ENCODE measurements at regions not wholly inside any gene's neighbourhood (a gene's known extent, or its start where the extent isn't known, plus 50 kb on each side); places are given as distances from the start of the nearest gene placed in this dataset.

DNA sequence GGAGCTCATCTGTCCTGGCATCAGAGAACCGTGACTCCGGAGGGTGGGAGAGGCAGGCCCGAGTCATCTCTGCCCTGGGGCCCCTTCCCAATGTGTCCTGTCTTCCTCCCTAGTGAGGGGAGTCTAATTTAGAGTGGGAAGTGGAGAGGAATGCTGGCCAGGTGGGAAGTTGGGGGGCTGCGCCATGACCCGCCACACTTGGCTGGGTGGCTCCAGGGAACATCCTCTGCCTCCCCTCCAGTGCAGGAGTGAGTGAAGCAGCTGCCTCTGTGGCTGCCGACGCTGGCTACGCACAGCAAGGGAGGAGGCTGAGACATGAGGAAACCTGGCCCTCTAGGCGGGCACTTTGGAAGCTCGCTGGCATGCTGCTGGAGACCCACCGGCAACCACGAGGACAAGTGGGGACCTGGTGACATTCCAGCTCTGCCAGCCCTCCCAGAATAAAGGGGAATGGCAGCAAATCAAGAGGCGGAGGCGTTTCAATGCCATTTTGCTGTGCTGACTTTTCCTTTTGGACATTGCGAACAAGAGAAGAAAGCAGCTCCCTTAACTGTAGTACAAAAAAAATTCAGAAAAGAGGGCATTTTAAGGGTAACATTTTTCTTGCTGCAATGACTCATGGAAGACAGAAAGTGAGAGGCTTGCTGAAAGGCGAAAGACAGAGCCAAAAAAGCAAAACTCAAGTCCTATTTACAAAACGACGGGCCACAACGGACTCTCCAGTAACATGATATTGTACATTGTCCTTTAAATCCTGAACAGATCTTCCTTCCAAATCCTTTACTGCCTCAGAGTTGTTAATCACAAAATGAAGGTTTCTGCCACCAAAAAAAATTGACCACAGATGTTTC, 121.2 kb upstream of the PITRM1 start:
- no peak for DNase-seq (ENCODE audit: extremely low read depth, low read depth)

DNA sequence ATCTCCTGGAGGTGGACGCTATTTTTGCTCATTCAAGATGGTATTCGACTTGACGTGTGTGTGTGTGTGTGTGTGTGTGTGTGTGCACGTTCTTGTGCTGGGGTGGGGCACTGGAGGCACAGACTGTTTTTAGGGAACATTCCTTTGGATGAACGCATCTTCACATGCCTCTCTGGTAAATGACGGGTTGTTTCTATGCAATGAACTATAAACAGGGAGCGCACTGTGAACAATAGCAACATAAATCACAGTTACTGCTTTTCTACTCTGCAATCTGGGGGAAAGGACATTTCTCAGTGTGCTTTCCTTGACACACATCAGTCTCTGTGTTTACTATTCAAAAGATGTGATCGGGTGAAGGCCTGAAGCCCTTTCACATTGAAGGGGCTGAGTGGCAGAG, 120.1 kb upstream of the PITRM1 start:
- DNase-seq (ENCODE audit: extremely low read depth, low read depth), result no peak

DNA sequence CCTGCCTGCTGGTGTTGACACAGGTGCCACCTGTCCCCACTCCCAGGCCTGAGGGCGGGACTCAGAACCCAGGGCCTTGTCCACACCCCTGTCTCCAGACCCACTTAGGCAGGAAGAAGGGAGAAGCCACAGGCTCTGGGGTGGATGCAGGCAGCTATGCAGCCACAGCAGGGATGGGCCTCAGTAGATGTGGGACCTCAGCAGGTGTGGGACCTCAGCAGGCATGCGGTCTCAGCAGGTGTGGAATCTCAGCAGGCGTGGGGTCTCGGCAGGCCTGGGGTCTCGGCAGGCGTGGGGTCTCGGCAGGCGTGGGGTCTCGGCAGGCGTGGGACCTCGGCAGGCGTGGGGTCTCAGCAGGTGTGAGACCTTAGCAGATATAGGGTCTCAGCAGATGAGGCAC, 118.0 kb upstream of the PITRM1 start:
- no peak for DNase-seq (ENCODE audit: extremely low read depth, low read depth)

DNA sequence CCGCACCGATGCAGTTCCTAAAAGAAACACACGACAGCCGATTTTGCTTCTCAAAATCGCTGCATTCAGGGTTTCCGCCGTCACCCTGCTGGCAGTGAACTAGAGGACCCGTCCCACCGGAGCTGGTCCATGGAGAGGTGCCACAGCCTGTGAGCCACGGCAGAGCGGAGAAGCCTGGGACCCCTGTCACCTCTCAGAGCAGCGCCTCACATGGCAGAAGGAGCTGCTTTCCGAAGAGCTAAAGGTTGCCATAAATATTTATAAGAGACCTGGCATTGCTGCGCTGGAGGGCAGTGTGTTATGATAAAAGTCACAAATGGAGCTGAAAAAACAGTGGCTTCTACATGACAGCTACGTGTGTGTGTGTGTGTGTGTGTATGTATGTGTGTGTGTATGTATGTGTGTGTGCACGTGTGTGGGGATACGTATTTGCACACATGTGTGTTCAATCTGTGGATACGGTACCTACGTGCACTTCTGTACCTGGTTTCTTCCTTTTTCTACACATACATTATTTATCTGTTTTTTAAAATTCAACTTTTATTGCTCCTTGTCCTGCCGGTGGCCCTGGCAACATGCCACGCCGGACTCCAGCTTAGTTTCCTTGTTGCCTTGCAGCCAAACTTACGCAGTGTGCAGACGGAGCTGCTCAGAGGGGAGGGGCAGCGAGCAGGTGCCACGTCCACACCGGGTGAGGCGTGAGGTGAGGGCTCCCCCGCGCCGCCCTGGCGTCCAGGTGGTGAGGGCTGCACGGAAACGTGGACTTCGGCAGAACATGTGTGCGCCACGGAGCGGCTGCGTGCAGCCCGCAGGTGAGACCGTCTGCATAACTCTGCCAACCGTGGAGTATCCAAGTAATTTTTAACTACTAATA, 115.2 kb upstream of the PITRM1 start:
- DNase-seq (ENCODE audit: extremely low read depth, low read depth), result no peak

DNA sequence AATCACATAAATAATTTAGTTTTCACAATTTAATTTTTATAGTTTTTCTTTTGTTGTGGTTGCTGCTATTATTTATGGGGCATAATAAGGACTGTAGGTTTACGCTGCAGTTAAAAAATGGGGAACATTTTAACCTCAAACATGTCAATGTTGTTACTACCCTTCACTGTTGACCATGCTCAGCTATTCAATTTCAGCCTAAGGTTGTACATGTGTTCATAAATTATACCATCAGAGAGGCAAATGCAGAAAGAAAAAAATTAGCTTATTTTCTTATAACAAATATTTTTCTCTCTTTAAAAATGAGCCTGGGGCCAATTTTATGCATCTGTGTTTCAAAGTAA, 110.1 kb upstream of the PITRM1 start:
- no peak for DNase-seq (ENCODE audit: extremely low read depth, low read depth)

DNA sequence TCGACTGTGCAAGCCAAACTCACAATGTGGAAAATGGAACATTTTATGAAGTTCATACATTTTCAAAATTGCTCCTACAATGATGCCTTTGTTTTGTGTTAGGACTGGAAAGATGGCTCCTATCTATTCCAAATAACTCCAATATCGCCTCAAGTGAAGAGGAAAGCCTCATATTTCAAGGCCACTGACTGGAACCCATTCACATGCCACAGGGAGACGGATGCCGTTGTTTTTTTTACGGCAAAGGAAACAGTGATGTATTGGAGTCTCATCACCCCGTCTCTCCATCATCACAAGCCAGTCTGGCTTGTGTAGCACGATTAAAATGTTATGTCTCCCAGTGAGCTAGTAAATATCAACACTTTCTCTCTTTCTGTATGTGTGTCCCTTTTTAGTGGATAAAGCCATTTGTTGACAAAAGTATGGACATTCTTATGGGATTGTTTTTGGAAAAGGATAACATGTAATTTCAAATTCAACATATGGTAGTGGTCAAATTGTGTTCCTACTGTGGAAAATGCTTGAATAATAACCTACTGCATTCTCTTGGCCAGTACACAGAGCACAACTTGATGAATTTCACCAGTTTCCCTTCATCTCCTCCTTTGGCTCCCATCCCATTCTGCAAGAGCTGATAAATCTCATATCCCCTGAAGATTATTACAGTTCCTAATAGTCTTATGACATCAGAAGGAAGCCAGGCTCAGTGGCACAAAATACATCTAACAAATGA, 109.5 kb upstream of the PITRM1 start:
- DNase-seq (ENCODE audit: extremely low read depth, low read depth), result no peak

DNA sequence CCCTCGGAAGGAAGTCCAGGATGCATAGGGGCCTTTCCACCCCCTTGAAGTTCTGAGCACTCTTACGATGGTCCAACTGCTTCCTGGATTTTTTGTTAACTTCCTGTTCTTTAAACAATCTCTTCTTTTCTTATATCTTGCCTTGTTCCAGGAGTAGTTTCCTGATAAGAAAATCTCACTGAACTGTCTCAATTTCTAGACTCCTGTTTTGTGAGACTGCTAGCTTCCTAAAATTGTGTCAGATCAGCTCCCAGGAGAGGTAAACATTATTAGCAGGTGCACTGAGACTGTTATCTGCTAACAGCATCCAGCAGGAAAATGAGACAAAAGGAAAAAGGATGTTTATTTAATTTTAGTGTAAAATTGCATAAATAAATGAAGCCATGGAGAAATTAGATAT, 106.2 kb upstream of the PITRM1 start:
- no peak for DNase-seq (ENCODE audit: extremely low read depth, low read depth)

DNA sequence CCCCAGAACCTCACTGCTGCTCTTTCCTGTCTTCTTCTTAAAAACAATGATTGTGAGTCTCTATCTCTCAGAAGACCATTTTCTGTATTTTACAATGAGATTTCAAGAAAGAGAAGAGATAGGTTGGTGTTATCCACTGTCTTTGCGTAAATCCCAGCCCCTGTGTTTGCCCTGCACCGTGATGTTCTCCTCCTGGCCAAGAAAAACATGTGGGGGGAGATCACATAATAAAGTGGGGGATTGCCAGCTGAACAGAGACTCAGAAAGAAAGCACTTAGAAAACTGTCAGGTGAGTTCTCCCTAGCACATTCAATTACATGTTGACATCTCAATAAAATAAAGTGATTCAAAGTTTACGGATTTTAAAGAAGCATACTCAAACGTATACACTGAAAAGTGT, 105.0 kb upstream of the PITRM1 start:
- DNase-seq (ENCODE audit: extremely low read depth, low read depth), result no peak

DNA sequence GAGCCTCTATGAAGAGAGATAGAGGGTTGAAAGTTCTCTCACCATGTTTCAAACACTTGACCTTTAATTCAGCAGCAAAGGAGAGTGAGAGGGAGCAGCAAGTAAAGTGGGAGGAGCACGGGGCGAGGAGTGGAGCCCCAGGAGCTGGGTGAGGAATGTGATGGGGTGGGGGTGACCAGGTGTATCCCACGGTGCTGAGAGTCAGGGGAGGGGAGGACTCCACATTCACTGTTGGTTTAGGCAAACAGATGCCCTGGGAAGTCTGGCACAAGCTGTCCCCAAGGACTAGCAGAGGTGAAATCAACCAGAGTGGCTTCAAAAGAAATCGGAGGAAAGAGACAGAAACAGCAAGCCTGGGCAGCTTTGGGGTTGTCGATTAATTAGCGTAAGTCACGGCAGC, 101.8 kb upstream of the PITRM1 start:
- no peak for DNase-seq (ENCODE audit: extremely low read depth, low read depth)

DNA sequence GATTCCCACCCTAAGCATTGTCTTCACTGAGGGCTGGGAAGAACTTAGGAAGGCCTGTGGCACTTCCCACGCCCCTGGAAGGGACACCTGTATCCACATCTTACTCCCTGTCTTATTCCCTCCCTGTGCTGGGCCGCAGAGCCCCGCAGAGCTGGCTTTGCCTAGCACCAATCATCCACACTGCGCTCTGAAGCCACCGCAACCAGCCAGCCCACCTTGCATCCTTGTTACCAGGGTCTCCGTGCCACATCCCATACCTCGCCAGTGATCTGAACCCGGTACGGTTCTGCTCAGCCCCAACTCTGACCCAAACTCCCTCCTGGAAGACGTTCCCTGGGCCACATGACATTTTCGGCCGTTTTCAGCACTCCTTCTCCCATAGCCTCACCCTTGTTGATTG, 101.4 kb upstream of the PITRM1 start:
- DNase-seq (ENCODE audit: extremely low read depth, low read depth), result no peak

DNA sequence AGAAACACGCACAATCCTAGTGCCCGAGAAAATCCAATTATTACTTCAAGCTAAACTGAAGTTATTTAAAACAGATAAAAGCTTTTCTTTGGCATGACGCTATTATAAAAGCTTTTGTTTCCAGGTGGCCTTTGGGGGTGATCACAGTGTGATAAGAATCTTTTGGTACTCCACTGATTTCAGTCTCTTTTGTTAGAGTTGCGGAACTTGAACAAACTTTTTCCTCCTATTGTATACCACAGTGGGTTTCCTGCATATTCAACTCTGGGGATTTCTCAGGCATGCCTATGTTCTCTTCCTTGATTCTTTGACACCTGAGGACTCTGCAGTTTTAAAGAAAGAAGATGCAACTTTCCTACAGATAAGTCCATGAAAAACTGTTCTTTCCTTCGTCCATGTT, 99.7 kb upstream of the PITRM1 start:
- no peak for DNase-seq (ENCODE audit: extremely low read depth, low read depth)

DNA sequence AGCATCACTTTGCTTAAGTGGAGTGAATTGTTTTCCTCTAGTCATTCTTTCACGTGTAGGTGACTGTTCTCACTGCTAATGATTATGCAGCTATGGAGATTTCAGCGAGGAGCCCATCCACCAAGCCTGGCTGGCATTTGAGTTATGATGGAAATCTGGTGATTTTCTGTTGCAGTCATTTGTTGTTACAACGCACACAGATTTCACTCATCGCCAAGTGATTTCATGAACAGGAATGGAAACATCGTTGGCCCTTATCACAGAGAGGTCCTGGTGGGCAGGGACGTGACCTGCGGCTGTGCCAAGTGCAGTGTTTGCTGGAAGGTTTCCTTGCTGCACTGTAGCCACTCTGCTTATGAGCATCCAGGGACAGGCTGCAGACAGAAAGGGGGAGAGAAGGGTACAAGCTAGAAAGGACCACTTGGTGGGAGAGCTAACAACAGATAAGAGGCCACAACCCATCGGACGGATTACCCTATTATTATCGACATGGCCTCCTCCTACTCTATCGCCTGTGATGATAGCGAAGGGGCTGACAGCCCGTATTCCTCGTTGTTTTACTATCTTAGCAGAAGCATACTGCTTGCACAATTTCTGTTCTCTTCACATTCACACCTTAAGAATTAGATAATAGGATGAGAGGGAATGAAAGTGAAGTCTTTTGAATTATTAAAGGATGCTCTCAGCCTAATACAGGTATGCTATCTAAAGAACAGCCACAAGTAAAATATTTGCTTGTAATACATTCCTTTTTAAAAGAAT, 99.0 kb upstream of the PITRM1 start:
- no peak for DNase-seq (ENCODE audit: extremely low read depth, low read depth)

DNA sequence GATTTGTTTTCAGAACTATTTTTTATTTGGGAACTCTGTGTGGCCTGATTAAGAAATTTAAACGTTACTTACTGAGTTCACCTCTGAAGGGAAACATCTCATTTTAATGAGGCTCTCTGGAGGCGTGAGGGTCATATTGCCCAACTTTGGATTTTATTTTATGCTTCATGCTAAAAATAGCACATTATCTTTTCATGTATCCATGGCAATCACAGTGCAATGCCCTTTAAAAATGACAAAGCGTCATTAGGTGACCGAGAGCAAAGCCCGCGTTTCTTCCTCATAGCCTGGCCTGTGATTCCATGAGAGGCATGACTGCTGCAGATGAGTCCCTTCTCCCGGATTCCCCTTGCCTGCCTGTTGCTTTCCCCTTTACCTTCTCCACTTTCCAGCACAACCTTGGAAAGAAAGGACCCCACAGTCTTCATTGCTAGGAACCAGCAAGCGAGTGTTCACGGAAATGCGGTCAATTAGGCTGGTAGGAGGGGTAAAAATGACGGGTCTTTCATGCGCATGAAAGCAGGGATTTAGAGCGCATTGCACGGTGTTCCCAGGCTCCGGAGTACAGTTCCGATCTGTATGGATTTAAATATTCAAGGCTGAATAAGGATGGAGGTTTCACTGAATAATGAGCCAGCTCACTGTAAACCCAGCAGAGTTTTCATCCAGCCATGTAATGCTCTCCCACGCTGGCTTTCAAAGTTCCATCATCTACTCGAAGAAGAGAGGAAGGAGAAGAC, 98.2 kb upstream of the PITRM1 start:
- DNase-seq (ENCODE audit: extremely low read depth, low read depth), result no peak

DNA sequence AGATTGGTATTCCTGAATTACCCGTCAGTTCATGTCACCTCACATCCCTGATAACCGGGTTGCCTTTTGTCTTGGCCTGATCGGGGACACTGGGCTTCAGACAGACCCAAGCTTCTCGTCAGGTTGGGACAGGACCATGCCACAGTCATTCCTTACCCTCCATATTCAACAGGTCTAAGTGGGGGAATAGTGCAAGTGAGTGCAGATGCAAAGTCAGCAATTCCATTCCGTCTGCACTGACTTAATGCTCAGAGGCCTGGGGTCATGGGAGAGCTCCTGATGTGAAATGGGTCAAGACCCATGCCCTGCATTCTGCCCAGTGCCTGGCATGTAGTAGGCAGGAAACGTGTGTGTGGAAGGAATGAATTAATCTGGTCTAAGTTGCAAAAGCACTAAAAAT, 95.4 kb upstream of the PITRM1 start:
- DNase-seq (ENCODE audit: extremely low read depth, low read depth), result no peak

DNA sequence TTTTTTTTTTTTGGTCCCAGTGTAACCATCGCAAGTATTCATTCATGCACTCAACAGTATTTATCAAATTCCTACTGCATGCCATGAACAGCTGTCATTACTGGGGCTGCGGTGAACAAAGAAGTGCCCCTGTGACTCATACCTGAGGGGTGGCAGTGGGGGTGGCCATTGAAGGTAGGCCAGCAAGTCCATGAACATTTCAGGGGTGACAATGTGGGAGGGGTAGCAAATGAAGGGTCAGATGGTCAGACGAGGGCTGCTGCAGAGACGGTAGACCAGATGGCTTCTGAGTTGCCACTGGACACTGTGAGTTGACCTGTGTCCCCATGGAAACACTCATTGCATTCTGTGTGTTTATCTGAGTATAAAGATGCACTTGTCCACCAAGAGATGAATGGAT, 92.5 kb upstream of the PITRM1 start:
- DNase-seq (ENCODE audit: extremely low read depth, low read depth), result no peak

DNA sequence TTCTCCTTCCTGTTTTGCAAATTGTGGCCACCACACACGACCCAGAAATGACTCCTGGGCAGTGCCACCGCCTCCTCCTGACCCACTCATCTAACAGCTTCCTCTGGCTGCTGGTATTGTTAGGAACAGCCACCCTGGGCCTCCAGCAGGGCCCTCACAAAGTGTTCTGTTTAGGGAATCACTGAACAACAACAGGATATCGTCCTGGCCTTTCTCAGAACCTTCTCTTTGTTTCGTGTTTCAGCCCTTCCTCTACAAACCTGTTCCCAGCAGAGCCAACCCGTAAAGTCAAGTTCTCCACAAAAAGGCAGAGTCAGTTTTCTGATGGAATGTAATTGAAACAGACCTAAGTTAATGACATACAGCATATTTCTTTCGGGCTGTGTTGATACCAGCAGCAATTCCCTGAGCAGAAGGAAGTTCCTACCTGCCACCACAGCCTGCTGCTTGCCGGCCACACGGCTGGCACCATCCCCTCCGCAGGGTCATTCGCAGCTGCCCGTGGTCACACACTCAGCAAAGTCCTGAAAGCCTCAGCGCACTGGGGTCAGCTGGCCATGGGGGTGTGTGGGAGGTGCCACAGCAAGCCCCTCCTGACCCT, 91.7 kb upstream of the PITRM1 start:
- no peak for DNase-seq (ENCODE audit: extremely low read depth, low read depth)

DNA sequence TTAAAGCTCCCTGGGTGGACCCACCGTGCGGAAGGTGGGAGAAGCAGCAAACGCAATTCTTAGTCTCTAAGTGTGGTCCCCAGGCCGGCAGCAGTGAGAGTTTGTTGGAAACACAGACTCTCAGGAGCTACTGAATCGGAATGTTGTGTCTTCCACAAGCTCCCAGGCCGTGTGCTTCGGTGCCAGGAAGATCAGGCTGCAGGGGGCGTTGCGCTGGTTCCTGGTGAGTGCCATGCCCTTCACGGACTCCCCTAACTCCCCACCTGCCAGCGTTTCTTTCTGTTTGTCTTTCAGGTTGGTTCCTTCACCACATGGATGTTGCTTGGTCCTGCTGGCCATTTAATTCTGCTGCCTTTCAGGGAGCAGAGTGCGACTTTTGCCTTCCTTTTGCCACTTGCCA, 91.2 kb upstream of the PITRM1 start:
- no peak for DNase-seq (ENCODE audit: extremely low read depth, low read depth)

DNA sequence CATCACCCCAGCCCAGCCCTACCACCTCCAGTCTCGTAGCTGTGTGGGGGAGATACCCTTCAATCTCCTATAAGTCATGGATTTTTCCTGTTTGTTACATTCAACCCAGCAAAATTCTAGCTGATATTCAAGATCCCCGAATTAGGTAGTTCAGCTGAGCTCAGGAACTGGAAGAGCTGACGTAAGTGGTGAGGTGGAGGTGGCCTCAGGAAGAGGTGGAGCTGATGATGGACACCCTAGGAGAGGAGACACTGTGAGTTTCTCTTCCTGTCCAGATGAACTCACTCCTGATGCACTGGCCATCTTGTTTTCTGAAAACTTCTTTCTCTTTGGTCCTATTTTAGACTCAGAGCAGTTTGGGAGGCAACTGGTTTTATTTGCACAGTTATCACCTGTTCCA, 90.5 kb upstream of the PITRM1 start:
- no peak for DNase-seq (ENCODE audit: extremely low read depth, low read depth)

DNA sequence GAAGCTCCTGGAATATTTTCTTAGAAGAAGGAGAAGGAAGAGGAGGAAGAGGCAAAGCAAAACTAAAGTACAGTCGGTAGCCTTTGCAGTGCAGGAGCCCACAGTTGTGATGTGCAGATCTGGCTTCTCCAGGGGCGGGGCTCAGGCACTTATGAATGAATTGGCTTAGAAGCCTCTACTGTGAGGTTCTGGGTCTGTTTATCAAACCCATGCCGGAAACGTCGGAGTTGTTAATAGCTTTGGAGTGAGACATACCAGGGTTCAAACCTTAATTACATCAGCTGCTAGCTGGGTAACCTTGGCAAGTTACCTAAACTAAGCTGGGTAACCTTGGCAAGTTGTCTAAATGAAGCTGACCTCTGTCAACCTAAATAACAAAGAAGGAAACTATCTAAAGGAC, 89.3 kb upstream of the PITRM1 start:
- no peak for DNase-seq (ENCODE audit: extremely low read depth, low read depth)
